HG02588 (cell line): ENCODE measurements at regions not wholly inside any gene's neighbourhood (a gene's known extent, or its start where the extent isn't known, plus 50 kb on each side); places are given as distances from the start of the nearest gene placed in this dataset.

Experiments
- ATAC-seq: cut with Tn5 transposase; IDR thresholded peaks from one replicate; pipeline ENCODE4 v1.9.1; 2021; ENCODE audit warnings: mild to moderate bottlenecking, moderate library complexity; ENCODE audit not compliant: unreplicated experiment

- ATAC-seq, result no peak
These were observed 66.3 kb upstream of the NCOR2 start for GRCh38 chr12:124633365-124634362.

GRCh38 chr12:124632519-124632984 lies 65.1 kb upstream of the NCOR2 start:
- no peak for ATAC-seq

- ATAC-seq, result no peak
These were observed 64.4 kb upstream of the NCOR2 start for GRCh38 chr12:124631681-124632256.

- no peak for ATAC-seq
These were observed 63.4 kb upstream of the NCOR2 start for GRCh38 chr12:124630791-124631313.

GRCh38 chr12:124629789-124630480 lies 62.5 kb upstream of the NCOR2 start:
- ATAC-seq, result no peak

- no peak for ATAC-seq
These were observed 61.7 kb upstream of the NCOR2 start for GRCh38 chr12:124629117-124629516.

GRCh38 chr12:124627956-124628355 lies 60.5 kb upstream of the NCOR2 start:
- ATAC-seq, result no peak

- no peak for ATAC-seq
These were observed 59.6 kb upstream of the NCOR2 start for GRCh38 chr12:124626971-124627411.

- ATAC-seq, result no peak
These were observed 58.7 kb upstream of the NCOR2 start for GRCh38 chr12:124625867-124626675.

- no peak for ATAC-seq
These were observed 57.4 kb upstream of the NCOR2 start for GRCh38 chr12:124624823-124625222.

GRCh38 chr12:124623344-124624035 lies 56.1 kb upstream of the NCOR2 start:
- ATAC-seq, result no peak

- ATAC-seq, result no peak
These were observed 55.4 kb upstream of the NCOR2 start for GRCh38 chr12:124622764-124623163.

GRCh38 chr12:124622331-124622730 lies 54.9 kb upstream of the NCOR2 start:
- no peak for ATAC-seq

- no peak for ATAC-seq
These were observed 53.9 kb upstream of the NCOR2 start for GRCh38 chr12:124621296-124621660.

- no peak for ATAC-seq
These were observed 53.3 kb upstream of the NCOR2 start for GRCh38 chr12:124620606-124621295.

- no peak for ATAC-seq
These were observed 51.0 kb upstream of the NCOR2 start for GRCh38 chr12:124618291-124618902.

- ATAC-seq, result no peak
These were observed 50.2 kb upstream of the NCOR2 start for GRCh38 chr12:124617615-124618014.
